Keratinocyte (primary cell): ENCODE measurements at regions not wholly inside any gene's neighbourhood (a gene's known extent, or its start where the extent isn't known, plus 50 kb on each side); places are given as distances from the start of the nearest gene placed in this dataset.

Experiments used
- DNase-seq: peaks from one replicate; pipeline ENCODE4 v3.0.0-alpha.2; 2011; ENCODE audit warnings: low read depth, missing footprints, low spot score
- FAIRE-seq: peaks from 2 replicates; lab custom pipeline; 2011; peaks lifted over from hg19 to GRCh38; lab: Jason Lieb, UNC
- H2AFZ ChIP-seq: 2 replicates; pipeline ENCODE4 v1.6.0; 2012; ENCODE audit warnings: low read length, control low read depth, inconsistent platforms; ENCODE audit not compliant: control insufficient read depth
- H3K27ac ChIP-seq: 2 replicates; pipeline ENCODE4 v1.5.1; 2011; ENCODE audit warnings: low read length; ENCODE audit not compliant: control insufficient read depth, insufficient read depth
- H3K27me3 ChIP-seq: 3 replicates; pipeline ENCODE4 v1.6.0; 2011; ENCODE audit warnings: low read length; ENCODE audit not compliant: control insufficient read depth, insufficient read depth; ENCODE audit errors: extremely low read depth
- H3K36me3 ChIP-seq, 2 experiments: 2 replicates in 1 of 2; 3 replicates in 1 of 2; pipeline ENCODE4 v1.5.1; 2011; ENCODE audit warnings: low read length in 2 of 2, mild to moderate bottlenecking in 1 of 2; ENCODE audit not compliant: control insufficient read depth in 2 of 2, insufficient read depth in 2 of 2; ENCODE audit errors: extremely low read depth in 1 of 2
- H3K4me1 ChIP-seq: 3 replicates; pipeline ENCODE4 v1.5.1; 2011; ENCODE audit warnings: low read length; ENCODE audit not compliant: control insufficient read depth, insufficient read depth; ENCODE audit errors: extremely low read depth
- H3K4me2 ChIP-seq: 3 replicates; pipeline ENCODE4 v1.6.0; 2011; ENCODE audit warnings: low read depth, low read length; ENCODE audit not compliant: control insufficient read depth, insufficient read depth; ENCODE audit errors: extremely low read depth
- H3K4me3 ChIP-seq, 3 experiments: fragments of 200-600 bp in 1 of 3; sonication (generic) in 1 of 3; 2 replicates in 2 of 3; 3 replicates in 1 of 3; pipeline ENCODE4 v1.5.1; 2011 to 2016; ENCODE audit warnings: low read length in 3 of 3, mild to moderate bottlenecking in 3 of 3, control low read depth in 2 of 3, inconsistent platforms in 1 of 3, low read depth in 1 of 3, mixed read lengths in 1 of 3, mixed run types in 1 of 3, moderate library complexity in 1 of 3; ENCODE audit not compliant: control insufficient read depth in 2 of 3, insufficient read depth in 2 of 3; ENCODE audit errors: extremely low read depth in 1 of 3
- H3K79me2 ChIP-seq: 2 replicates; pipeline ENCODE4 v1.6.0; 2012; ENCODE audit warnings: low read length; ENCODE audit not compliant: control insufficient read depth, insufficient read depth
- H3K9ac ChIP-seq: 3 replicates; pipeline ENCODE4 v1.6.0; 2011; ENCODE audit warnings: low read length; ENCODE audit not compliant: control insufficient read depth, insufficient read depth; ENCODE audit errors: extremely low read depth
- H3K9me1 ChIP-seq: 3 replicates; pipeline ENCODE4 v1.6.0; 2011; ENCODE audit warnings: low read length; ENCODE audit not compliant: control insufficient read depth, insufficient read depth; ENCODE audit errors: extremely low read depth
- H3K9me3 ChIP-seq: 2 replicates; pipeline ENCODE4 v1.5.1; 2012; ENCODE audit warnings: low read depth, low read length; ENCODE audit not compliant: control insufficient read depth
- H4K20me1 ChIP-seq: 3 replicates; pipeline ENCODE4 v1.6.0; 2011; ENCODE audit warnings: low read length; ENCODE audit not compliant: control insufficient read depth, insufficient read depth; ENCODE audit errors: extremely low read depth
- CTCF ChIP-seq, 3 experiments: IDR thresholded peaks in 1 of 3; conservative IDR thresholded peaks in 1 of 3; optimal IDR thresholded peaks in 1 of 3; 2 replicates in 2 of 3; 3 replicates in 1 of 3; pipeline versions ENCODE3 to v1.5.1; 2011; ENCODE audit warnings: low read length in 3 of 3, mild to moderate bottlenecking in 3 of 3, moderate library complexity in 2 of 3, control low read depth in 1 of 3, inconsistent platforms in 1 of 3; ENCODE audit not compliant: insufficient read depth in 2 of 3; ENCODE audit errors: extremely low read depth in 1 of 3
- EZH2 ChIP-seq: IDR thresholded peaks from one replicate; pipeline ENCODE4 v1.6.1; 2012; ENCODE audit warnings: inconsistent platforms, mild to moderate bottlenecking, low read length, moderate library complexity
- dilution Hi-C: fragments of 300-500 bp; cut with MboI; formaldehyde crosslinking; loops from one replicate; pipeline ENCODE4 v1.7.0; 2020; ENCODE audit warnings: low sequenced_read_pairs; ENCODE audit not compliant: extremely low pct_ligation_motif_present

- Histone ChIP-seq H3K27me3 (no peaks in the 10 kb centered on the region), H3K4me1 (no peaks in the 10 kb centered on the region), H3K9me1 (no peaks in the 10 kb centered on the region), H2AFZ (no peak overlapping the region), H4K20me1 (no peaks in the 10 kb centered on the region), H3K36me3 (no peaks in the 10 kb centered on the region), H3K4me2 (no peak overlapping the region), H3K27ac (no peak overlapping the region), H3K9me3 (no peaks in the 10 kb centered on the region), H3K9ac (no peak overlapping the region), H3K4me3 (no peak overlapping the region), H3K79me2 (no peaks in the 10 kb centered on the region)
- FAIRE-seq = no peak
- DNase-seq = no peak
- dilution Hi-C loops = no loop called here
- TF ChIP-seq EZH2 = no peak
- no peak for TF ChIP-seq CTCF (optimal IDR thresholded peaks at IDR 0.05 in 1 of 3, IDR thresholded peaks at IDR 0.05 in 1 of 3, conservative IDR thresholded peaks at IDR 0.05 in 1 of 3; ENCODE audit: extremely low read depth in 1 of 3, insufficient read depth in 2 of 3, low read length in 3 of 3)
Measured at GRCh38 chr12:45570501-45570900, 159.0 kb upstream of the ARID2 start.

- Histone ChIP-seq H4K20me1 (no peaks in the 10 kb centered on the region), H3K4me1 (no peaks in the 10 kb centered on the region), H3K9me3 (no peaks in the 10 kb centered on the region), H3K36me3 (no peaks in the 10 kb centered on the region), H3K4me3 (no peak overlapping the region), H3K27ac (no peak overlapping the region), H3K9ac (no peak overlapping the region), H3K4me2 (no peak overlapping the region), H3K9me1 (no peaks in the 10 kb centered on the region), H3K79me2 (no peaks in the 10 kb centered on the region), H2AFZ (no peak overlapping the region), H3K27me3 (no peaks in the 10 kb centered on the region)
- no peak for TF ChIP-seq EZH2
- no peak for TF ChIP-seq CTCF (optimal IDR thresholded peaks at IDR 0.05 in 1 of 3, IDR thresholded peaks at IDR 0.05 in 1 of 3, conservative IDR thresholded peaks at IDR 0.05 in 1 of 3; ENCODE audit: extremely low read depth in 1 of 3, insufficient read depth in 2 of 3, low read length in 3 of 3)
- dilution Hi-C loops = no loop called here
- DNase-seq (no peak), FAIRE-seq (no peak)
Measured at GRCh38 chr12:45572114-45572513, 157.4 kb upstream of the ARID2 start.
